SK-N-SH treated with all-trans-retinoic acid at 6 μM for 48 hours (cell line): ENCODE measurements at regions not wholly inside any gene's neighbourhood (a gene's known extent, or its start where the extent isn't known, plus 50 kb on each side); places are given as distances from the start of the nearest gene placed in this dataset.
"Not testable (repeated sequence)": the region's sequence is repeated elsewhere in the genome, so short reads cannot be mapped to it uniquely, and the experiment has no call there.

Experiments used
- ATAC-seq: fragments of 200-7000 bp; cut with Tn5 transposase; 3 replicates; pipeline ENCODE4 v1.9.1; 2020; ENCODE audit warnings: mild to moderate bottlenecking, moderate library complexity
- ARNTL ChIP-seq: fragments of 450-650 bp; formaldehyde crosslinking; IDR thresholded peaks from 2 replicates; pipeline ENCODE4 v1.5.0; 2020; ENCODE audit warnings: low read depth, mild to moderate bottlenecking, moderate library complexity, borderline replicate concordance
- CREB5 ChIP-seq: fragments of 250-450 bp; sonication (Bioruptor Pico); IDR thresholded peaks from 2 replicates; pipeline ENCODE4 v1.5.1; 2020; ENCODE audit warnings: low read depth, mild to moderate bottlenecking, moderate library complexity
- CSDC2 ChIP-seq: fragments of 250-450 bp; sonication (Bioruptor Pico); IDR thresholded peaks from 2 replicates; pipeline ENCODE4 v1.5.0; 2020; ENCODE audit warnings: mild to moderate bottlenecking, moderate library complexity
- CSRNP3 ChIP-seq: fragments of 250-450 bp; sonication (Bioruptor Pico); IDR thresholded peaks from 2 replicates; pipeline ENCODE4 v1.5.1; 2021; ENCODE audit warnings: mild to moderate bottlenecking, moderate library complexity
- ESRRG ChIP-seq: fragments of 250-450 bp; sonication (Bioruptor Pico); IDR thresholded peaks from 2 replicates; pipeline ENCODE4 v1.6.1; 2021; ENCODE audit warnings: mild to moderate bottlenecking
- GLIS3 ChIP-seq: fragments of 250-450 bp; sonication (Bioruptor Pico); IDR thresholded peaks from 2 replicates; pipeline ENCODE4 v1.5.0; 2020; ENCODE audit warnings: mild to moderate bottlenecking, moderate library complexity
- ISL1 ChIP-seq: fragments of 250-450 bp; sonication (Bioruptor Pico); IDR thresholded peaks from 2 replicates; pipeline ENCODE4 v2.1.2; 2022; ENCODE audit warnings: mild to moderate bottlenecking, moderate library complexity
- OSR1 ChIP-seq: fragments of 250-450 bp; sonication (Bioruptor Pico); IDR thresholded peaks from 2 replicates; pipeline ENCODE4 v1.8.0; 2022; ENCODE audit warnings: moderate library complexity, mild to moderate bottlenecking, inconsistent platforms
- PATZ1 ChIP-seq: fragments of 250-450 bp; sonication (Bioruptor Pico); IDR thresholded peaks from 2 replicates; pipeline ENCODE4 v1.8.0; 2020; ENCODE audit warnings: mild to moderate bottlenecking, moderate library complexity, borderline replicate concordance
- POU6F1 ChIP-seq: fragments of 250-450 bp; sonication (Bioruptor Pico); IDR thresholded peaks from 2 replicates; pipeline ENCODE4 v1.8.0; 2021; ENCODE audit warnings: low read depth, mild to moderate bottlenecking, moderate library complexity, borderline replicate concordance
- RARB ChIP-seq: fragments of 250-450 bp; sonication (Bioruptor Pico); IDR thresholded peaks from 2 replicates; pipeline ENCODE4 v1.8.0; 2021; ENCODE audit warnings: mild to moderate bottlenecking, moderate library complexity
- TCF4 ChIP-seq: fragments of 250-450 bp; sonication (Bioruptor Pico); IDR thresholded peaks from 2 replicates; pipeline ENCODE4 v1.8.0; 2021; ENCODE audit warnings: mild to moderate bottlenecking, moderate library complexity, borderline replicate concordance
- TOX ChIP-seq: fragments of 250-450 bp; sonication (Bioruptor Pico); IDR thresholded peaks from 2 replicates; pipeline ENCODE4 v1.8.0; 2021; ENCODE audit warnings: mild to moderate bottlenecking, moderate library complexity, borderline replicate concordance
- TSHZ2 ChIP-seq: fragments of 250-450 bp; sonication (Bioruptor Pico); IDR thresholded peaks from 2 replicates; pipeline ENCODE4 v1.5.0; 2020; ENCODE audit warnings: mild to moderate bottlenecking, moderate library complexity
- ZC3H10 ChIP-seq: fragments of 250-450 bp; sonication (Bioruptor Pico); IDR thresholded peaks from 2 replicates; pipeline ENCODE4 v1.5.1; 2021; ENCODE audit warnings: mild to moderate bottlenecking, moderate library complexity
- ZFP3 ChIP-seq: fragments of 250-450 bp; sonication (Bioruptor Pico); IDR thresholded peaks from 2 replicates; pipeline ENCODE4 v1.5.0; 2020; ENCODE audit warnings: mild to moderate bottlenecking, moderate library complexity
- ZFP30 ChIP-seq: fragments of 450-650 bp; formaldehyde crosslinking; IDR thresholded peaks from 2 replicates; pipeline ENCODE4 v1.5.0; 2022; ENCODE audit warnings: mild to moderate bottlenecking, moderate library complexity
- ZNF565 ChIP-seq: fragments of 450-650 bp; formaldehyde crosslinking; conservative IDR thresholded peaks from 2 replicates; pipeline ENCODE4 v1.5.0; 2020; ENCODE audit warnings: low read depth, mild to moderate bottlenecking, moderate library complexity
- ZNF70 ChIP-seq: fragments of 450-650 bp; formaldehyde crosslinking; IDR thresholded peaks from 2 replicates; pipeline ENCODE4 v1.5.0; 2020; ENCODE audit warnings: mild to moderate bottlenecking, moderate library complexity
- ZNF8 ChIP-seq: fragments of 450-650 bp; formaldehyde crosslinking; IDR thresholded peaks from 2 replicates; pipeline ENCODE4 v1.5.0; 2020; ENCODE audit warnings: mild to moderate bottlenecking, moderate library complexity

GRCh38 chr2:35821675-35822074, 533.9 kb upstream of the CRIM1 start:
- ATAC-seq = no peak
- no peak for TF ChIP-seq POU6F1
- no peak for TF ChIP-seq ZNF8 (CRISPR knock-in tag)

DNA sequence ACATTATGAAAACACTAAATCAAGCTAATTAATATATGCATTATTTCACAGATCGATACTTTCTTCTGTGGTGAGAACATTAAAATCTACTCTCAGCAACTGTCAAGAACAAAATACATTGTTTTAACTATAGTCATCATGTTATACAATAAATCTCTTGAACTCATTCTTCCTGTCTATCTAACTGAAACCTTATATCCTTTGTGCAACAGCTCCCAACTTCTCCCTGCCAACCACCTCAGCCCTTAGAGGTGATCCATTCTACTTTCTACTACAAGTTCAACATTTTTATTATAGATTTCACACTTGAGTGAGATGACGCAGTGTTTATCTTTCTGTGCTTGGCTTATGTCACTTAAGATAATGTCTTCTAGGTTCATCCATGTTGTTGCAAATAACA, 535.2 kb upstream of the CRIM1 start:
- no peak for ATAC-seq

GRCh38 chr2:35819033-35819432, 536.5 kb upstream of the CRIM1 start:
- ATAC-seq = no peak

More for the DNA sequence above, 535.2 kb upstream of the CRIM1 start:
- TF ChIP-seq PATZ1 (CRISPR knock-in tag) (no peak), ISL1 (no peak), ZFP30 (CRISPR knock-in tag) (no peak), ARNTL (CRISPR knock-in tag) (no peak), CSRNP3 (CRISPR knock-in tag) (no peak), ZNF565 (CRISPR knock-in tag) (no peak), ESRRG (CRISPR knock-in tag) (no peak), ZNF8 (CRISPR knock-in tag) (no peak)

GRCh38 chr2:35818359-35818758, 537.2 kb upstream of the CRIM1 start:
- not testable (repeated sequence) for ATAC-seq

More at GRCh38 chr2:35819033-35819432, 536.5 kb upstream of the CRIM1 start:
- TF ChIP-seq CSDC2 (CRISPR knock-in tag) = no peak
- no peak for TF ChIP-seq CREB5 (CRISPR knock-in tag)
- no peak for TF ChIP-seq ESRRG (CRISPR knock-in tag)
- TF ChIP-seq ZNF70 (CRISPR knock-in tag) = no peak
- TF ChIP-seq ZFP3 (CRISPR knock-in tag) = no peak
- TF ChIP-seq ZC3H10 (CRISPR knock-in tag) = no peak
- no peak for TF ChIP-seq TOX (CRISPR knock-in tag)
- TF ChIP-seq GLIS3 (CRISPR knock-in tag) = no peak
- no peak for TF ChIP-seq POU6F1
- no peak for TF ChIP-seq OSR1 (CRISPR knock-in tag)
- no peak for TF ChIP-seq TSHZ2 (CRISPR knock-in tag)
- no peak for TF ChIP-seq RARB
- no peak for TF ChIP-seq TCF4 (CRISPR knock-in tag)

DNA sequence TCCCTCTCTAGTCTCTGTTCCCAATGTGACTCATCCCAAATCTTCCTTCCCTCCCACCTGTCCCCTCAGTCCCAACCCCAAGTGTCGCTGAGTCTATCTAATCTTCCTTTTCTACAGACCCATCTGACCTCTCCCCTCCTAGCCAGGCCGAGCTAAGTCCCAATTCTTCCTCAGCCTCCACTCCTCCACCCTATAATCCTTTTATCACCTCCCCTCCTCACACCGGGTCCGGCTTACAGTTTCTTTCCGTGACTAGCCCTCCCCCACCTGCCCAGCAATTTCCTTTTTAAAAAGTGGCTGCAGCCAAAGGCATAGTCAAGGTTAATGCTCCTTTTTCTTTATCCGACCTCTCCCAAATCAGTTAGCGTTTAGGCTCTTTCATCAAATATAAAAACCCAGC, 541.0 kb upstream of the CRIM1 start:
- not testable (repeated sequence) for ATAC-seq
